Omental fat pad (tissue), 3 donors: ENCODE measurements at regions not wholly inside any gene's neighbourhood (a gene's known extent, or its start where the extent isn't known, plus 50 kb on each side); places are given as distances from the start of the nearest gene placed in this dataset.

Source experiments
- ATAC-seq: fragments of 150-250 bp; one replicate; pipeline ENCODE4 v1.9.1; 2016; ENCODE audit warnings: mild to moderate bottlenecking, moderate library complexity; ENCODE audit not compliant: low FRiP score
- DNase-seq: peaks from one replicate; pipeline ENCODE4 v3.0.0-alpha.2; 2019; ENCODE audit warnings: low spot score
- TF ChIP-seq, protein P1 (sequence below), 3 donors: fragments of 450-650 bp; IDR thresholded peaks; one replicate each; pipeline ENCODE4 v1.5.1; 2016 to 2017; ENCODE audit warnings: antibody characterized with exemption in 3 of 3, mild to moderate bottlenecking in 3 of 3, moderate library complexity in 2 of 3

DNA sequence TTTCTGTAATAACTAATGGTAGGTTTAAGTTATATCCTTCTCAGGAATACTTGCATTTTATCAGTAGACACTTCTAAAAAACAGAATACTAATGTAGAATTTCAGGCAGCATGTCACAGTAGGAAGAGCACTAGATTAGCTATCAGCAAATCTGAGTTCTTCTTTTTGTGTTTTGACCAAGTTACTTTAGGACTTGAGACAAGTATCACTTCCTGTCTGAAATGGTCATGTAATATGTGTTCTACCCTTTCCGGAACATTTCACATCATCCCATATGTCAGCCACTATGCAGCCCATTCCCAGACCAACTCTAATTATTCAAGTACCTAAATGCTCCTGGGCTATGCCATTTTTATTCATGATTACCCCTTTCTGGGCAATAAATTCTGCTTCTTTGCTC is 401.8 kb upstream of the RPS6KA3 start:
- TF ChIP-seq, protein P1, sequence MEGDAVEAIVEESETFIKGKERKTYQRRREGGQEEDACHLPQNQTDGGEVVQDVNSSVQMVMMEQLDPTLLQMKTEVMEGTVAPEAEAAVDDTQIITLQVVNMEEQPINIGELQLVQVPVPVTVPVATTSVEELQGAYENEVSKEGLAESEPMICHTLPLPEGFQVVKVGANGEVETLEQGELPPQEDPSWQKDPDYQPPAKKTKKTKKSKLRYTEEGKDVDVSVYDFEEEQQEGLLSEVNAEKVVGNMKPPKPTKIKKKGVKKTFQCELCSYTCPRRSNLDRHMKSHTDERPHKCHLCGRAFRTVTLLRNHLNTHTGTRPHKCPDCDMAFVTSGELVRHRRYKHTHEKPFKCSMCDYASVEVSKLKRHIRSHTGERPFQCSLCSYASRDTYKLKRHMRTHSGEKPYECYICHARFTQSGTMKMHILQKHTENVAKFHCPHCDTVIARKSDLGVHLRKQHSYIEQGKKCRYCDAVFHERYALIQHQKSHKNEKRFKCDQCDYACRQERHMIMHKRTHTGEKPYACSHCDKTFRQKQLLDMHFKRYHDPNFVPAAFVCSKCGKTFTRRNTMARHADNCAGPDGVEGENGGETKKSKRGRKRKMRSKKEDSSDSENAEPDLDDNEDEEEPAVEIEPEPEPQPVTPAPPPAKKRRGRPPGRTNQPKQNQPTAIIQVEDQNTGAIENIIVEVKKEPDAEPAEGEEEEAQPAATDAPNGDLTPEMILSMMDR (IDR thresholded peaks at IDR 0.05), result no peak
- ATAC-seq (no peak), DNase-seq (no peak)

DNA sequence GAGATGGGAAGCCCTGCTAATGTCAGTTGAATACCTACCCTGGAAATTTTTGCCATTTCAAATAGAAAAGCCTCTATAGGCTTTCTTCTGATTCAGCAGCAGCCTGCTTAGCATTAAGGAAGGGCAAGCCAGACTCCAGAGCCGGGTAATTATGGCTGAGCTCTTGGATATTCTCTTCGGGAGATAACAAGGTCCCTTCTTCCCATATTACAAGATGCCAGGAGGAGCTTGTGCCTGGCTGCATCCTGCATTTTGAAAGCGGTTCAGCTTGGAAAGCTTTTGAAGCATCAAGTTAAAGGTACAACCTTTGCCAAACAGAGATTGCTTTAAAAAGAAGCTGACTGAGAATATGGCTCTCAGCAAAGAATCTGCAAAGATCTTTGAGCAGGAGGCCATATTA is 399.6 kb upstream of the RPS6KA3 start:
- ATAC-seq, result no peak
- TF ChIP-seq, protein P1 (IDR thresholded peaks at IDR 0.05), result no peak
- DNase-seq, result no peak

DNA sequence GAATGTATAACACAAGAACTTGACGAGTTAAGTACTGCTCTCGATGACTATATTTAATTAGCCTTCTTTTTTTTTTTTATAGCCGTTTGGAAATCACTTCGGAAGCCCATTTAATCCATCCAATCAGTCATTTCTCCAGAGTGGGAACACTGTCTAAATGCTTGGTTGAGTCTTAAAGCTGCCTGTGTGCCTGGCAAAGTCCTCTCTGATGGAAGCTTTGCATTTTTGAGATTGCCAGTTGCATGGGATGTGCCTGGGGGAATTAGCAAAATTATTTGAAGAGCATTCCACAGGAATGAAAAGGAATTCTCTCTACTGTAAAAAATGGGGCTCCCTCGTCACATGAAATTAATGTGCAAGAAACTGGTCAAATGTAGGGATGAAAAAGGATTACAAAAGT is 398.8 kb upstream of the RPS6KA3 start:
- ATAC-seq (no peak), DNase-seq (no peak)
- TF ChIP-seq, protein P1 (IDR thresholded peaks at IDR 0.05), result no peak

DNA sequence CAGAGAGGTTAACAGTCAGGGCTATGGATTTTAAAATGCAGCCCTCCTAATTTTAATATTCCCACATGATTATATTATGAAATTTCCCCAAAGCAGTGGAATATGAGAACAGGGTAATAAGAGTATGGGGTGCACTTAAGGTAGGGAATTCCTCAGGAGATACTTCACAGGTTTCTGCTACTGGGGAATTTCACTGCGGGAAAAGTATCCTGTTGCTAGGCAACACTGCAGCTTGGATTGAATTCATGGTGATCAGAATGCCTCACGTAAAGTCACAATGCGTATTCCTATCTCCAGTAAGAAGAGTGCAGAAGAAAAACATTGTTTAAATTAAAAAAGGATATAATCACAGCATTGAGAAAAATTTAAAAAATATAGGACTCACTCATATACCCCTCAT is 398.1 kb upstream of the RPS6KA3 start:
- ATAC-seq (no peak), DNase-seq (no peak)
- TF ChIP-seq, protein P1 (IDR thresholded peaks at IDR 0.05), result no peak

DNA sequence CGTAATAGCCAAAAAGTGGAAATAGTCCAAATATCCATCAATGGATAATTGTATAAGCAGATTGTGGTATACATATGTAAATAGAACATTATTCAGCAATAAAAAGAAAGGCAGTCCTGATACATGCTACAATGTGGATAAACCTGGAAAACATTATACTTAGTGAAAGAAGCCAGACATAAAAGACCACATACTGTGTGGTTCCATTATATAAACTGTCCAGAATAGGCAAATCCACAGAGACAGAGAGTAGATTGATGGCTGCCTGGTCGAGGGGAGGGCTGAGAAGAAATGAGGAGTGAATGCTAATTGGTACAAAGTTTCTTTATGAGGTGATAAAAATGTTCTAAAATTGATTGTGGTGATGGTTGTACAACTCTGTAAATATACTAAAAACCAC is 397.4 kb upstream of the RPS6KA3 start:
- ATAC-seq (no peak), DNase-seq (no peak)
- TF ChIP-seq, protein P1 (IDR thresholded peaks at IDR 0.05), result no peak

DNA sequence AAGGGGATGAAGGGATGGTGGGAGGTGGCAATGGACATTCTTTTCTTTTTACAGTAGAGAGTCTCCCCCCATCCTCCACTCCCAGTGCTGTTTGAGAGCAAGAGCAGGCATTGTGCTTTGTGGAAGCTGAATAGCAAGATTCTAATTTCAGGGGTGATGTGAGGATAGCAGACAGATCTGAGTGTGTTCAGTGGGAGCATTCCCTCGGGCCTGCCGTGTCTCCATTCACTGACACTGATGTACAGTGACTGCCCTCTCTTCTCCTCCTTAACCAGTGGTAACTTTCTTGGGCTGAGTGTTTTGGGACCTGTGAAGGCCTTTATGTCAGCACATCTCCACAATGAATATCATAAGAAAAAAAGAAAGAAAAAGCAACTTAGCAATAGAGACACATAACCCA is 396.6 kb upstream of the RPS6KA3 start:
- ATAC-seq (no peak), DNase-seq (no peak)
- TF ChIP-seq, protein P1 (IDR thresholded peaks at IDR 0.05), result no peak

DNA sequence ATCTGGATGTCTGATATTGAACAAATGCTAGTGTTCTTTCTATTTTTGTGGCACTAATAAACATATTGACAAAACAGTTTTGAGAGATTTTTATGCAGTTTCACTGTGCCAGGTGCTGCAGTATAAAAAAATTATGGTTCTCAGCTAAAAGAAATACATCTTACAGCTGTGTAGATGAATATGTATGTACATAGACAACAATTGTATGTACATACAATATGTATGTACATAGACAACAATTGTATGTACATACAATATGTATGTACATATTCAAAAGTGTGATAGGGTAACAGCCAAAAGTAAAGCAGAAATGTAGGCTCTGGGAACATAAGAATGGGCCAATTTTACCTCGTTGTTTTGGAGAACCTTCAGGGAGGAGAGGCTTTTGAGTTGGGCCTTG is 390.0 kb upstream of the RPS6KA3 start:
- DNase-seq, result no peak
- TF ChIP-seq, protein P1 (IDR thresholded peaks at IDR 0.05), result no peak
- no peak for ATAC-seq
